DOHH2 (cell line): ENCODE measurements at regions not wholly inside any gene's neighbourhood (a gene's known extent, or its start where the extent isn't known, plus 50 kb on each side); places are given as distances from the start of the nearest gene placed in this dataset.

ENCODE experiments used
- H3F3A ChIP-seq: fragments of 200-600 bp; sonication (generic), shearing (Covaris generic); 2 replicates; pipeline ENCODE4 v1.6.0; 2016; ENCODE audit warnings: antibody characterized with exemption, mild to moderate bottlenecking; ENCODE audit not compliant: control insufficient read depth, insufficient read depth
- H3K27ac ChIP-seq: fragments of 200-600 bp; sonication (generic); 2 replicates; pipeline ENCODE4 v1.5.1; 2014; ENCODE audit warnings: low read depth, mild to moderate bottlenecking, low read length, moderate library complexity
- H3K27me3 ChIP-seq: fragments of 200-600 bp; sonication (generic); 2 replicates; pipeline ENCODE4 v1.6.1; 2014; ENCODE audit warnings: mild to moderate bottlenecking, low read length, mixed read lengths; ENCODE audit not compliant: control insufficient read depth
- H3K36me3 ChIP-seq: fragments of 200-600 bp; sonication (generic); 2 replicates; pipeline ENCODE4 v1.6.1; 2014; ENCODE audit warnings: mild to moderate bottlenecking, low read length, moderate library complexity, mixed read lengths; ENCODE audit not compliant: control insufficient read depth
- H3K4me1 ChIP-seq: fragments of 200-600 bp; sonication (generic); 2 replicates; pipeline ENCODE4 v1.6.1; 2014; ENCODE audit warnings: mild to moderate bottlenecking, low read length, mixed read lengths; ENCODE audit not compliant: control insufficient read depth
- H3K4me2 ChIP-seq: fragments of 200-600 bp; sonication (generic); 2 replicates; pipeline ENCODE4 v1.6.0; 2014; ENCODE audit warnings: mild to moderate bottlenecking, low read length, moderate library complexity
- H3K4me3 ChIP-seq: fragments of 200-600 bp; sonication (generic); 2 replicates; pipeline ENCODE4 v1.5.1; 2014; ENCODE audit warnings: mild to moderate bottlenecking, low read length, mixed read lengths
- H3K79me2 ChIP-seq: fragments of 200-600 bp; sonication (generic); 2 replicates; pipeline ENCODE4 v1.6.1; 2014; ENCODE audit warnings: mild to moderate bottlenecking, low read length, mixed read lengths; ENCODE audit not compliant: control insufficient read depth
- H3K9me2 ChIP-seq: fragments of 200-600 bp; sonication (generic); replicated peaks from 2 replicates; pipeline ENCODE4 v1.6.1; 2014; ENCODE audit warnings: mild to moderate bottlenecking, low read length, mixed read lengths; ENCODE audit not compliant: control insufficient read depth
- H3K9me3 ChIP-seq: fragments of 200-600 bp; sonication (generic); 2 replicates; pipeline ENCODE4 v1.6.1; 2014; ENCODE audit warnings: antibody characterized with exemption, low read length, mixed read lengths; ENCODE audit not compliant: control insufficient read depth, insufficient read depth
- H4K20me1 ChIP-seq: fragments of 200-600 bp; sonication (generic); 2 replicates; pipeline ENCODE4 v1.6.0; 2014; ENCODE audit warnings: low read depth, mild to moderate bottlenecking, antibody characterized with exemption, low read length, moderate library complexity; ENCODE audit not compliant: control insufficient read depth, insufficient read depth
- EZH2phosphoT487 ChIP-seq: fragments of 200-600 bp; sonication (generic); IDR thresholded peaks from 2 replicates; pipeline ENCODE4 v1.6.1; 2017; ENCODE audit warnings: borderline replicate concordance, mild to moderate bottlenecking, antibody characterized with exemption, low read length, moderate library complexity, mixed read lengths
- TF ChIP-seq, protein P1 (sequence below): fragments of 200-600 bp; sonication (generic); IDR thresholded peaks from one replicate; pipeline ENCODE4 v1.5.1; 2014; ENCODE audit warnings: antibody characterized with exemption, mild to moderate bottlenecking, low read depth, low read length; ENCODE audit not compliant: poor library complexity, severe bottlenecking

DNA sequence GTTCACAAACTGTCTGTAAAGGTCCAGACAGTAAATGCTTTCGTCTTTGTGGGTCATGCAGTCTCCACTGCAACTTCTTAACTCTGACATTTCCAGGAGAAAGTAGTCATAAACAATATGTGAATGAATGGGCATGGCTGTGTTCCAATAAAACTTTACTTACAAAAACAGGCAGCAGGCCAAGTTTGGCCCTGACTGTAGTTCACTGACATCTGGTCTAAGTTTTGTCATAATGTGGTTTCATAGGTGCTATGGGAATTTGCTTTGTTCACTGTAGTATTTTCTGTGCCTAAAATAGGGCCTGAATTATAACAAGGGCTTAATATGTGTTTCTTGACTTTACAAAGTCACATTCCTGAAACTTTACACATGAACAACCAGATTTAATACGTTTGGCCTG, 186.0 kb upstream of the KBTBD8 start:
- Histone ChIP-seq H3K9me2 (no peaks in the 10 kb centered on the region), H3K27me3 (peaks cover 3% of the 10 kb centered on the region; the same call in 1 of the 2 replicates), H4K20me1 (no peaks in the 10 kb centered on the region), H3K4me1 (no peaks in the 10 kb centered on the region), H3K27ac (no peak overlapping the region), H3K79me2 (no peaks in the 10 kb centered on the region), H3F3A (no peaks in the 10 kb centered on the region), H3K4me2 (no peak overlapping the region), H3K4me3 (no peak overlapping the region), H3K36me3 (no peaks in the 10 kb centered on the region), H3K9me3 (no peaks in the 10 kb centered on the region)
- TF ChIP-seq EZH2phosphoT487, result no peak
- TF ChIP-seq, protein P1, sequence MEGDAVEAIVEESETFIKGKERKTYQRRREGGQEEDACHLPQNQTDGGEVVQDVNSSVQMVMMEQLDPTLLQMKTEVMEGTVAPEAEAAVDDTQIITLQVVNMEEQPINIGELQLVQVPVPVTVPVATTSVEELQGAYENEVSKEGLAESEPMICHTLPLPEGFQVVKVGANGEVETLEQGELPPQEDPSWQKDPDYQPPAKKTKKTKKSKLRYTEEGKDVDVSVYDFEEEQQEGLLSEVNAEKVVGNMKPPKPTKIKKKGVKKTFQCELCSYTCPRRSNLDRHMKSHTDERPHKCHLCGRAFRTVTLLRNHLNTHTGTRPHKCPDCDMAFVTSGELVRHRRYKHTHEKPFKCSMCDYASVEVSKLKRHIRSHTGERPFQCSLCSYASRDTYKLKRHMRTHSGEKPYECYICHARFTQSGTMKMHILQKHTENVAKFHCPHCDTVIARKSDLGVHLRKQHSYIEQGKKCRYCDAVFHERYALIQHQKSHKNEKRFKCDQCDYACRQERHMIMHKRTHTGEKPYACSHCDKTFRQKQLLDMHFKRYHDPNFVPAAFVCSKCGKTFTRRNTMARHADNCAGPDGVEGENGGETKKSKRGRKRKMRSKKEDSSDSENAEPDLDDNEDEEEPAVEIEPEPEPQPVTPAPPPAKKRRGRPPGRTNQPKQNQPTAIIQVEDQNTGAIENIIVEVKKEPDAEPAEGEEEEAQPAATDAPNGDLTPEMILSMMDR, result no peak

DNA sequence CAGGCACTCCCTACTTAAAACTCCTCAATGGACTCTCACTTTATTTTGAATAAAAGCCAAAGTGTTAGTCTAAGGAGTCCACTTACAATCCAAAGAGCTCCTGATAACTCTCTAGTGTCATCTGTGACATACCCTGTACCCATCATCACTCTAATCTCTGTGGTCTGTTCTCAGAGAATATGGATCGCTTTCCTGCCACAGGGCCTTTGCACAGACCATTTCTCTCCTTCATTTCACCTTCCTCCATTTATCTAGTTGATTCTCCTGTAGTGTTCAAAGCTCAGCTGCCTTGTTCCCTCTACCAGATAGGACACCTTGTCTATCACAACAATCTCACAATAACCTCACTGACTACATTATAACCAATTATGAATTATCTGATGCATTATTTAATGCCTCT, 185.4 kb upstream of the KBTBD8 start:
- Histone ChIP-seq H3K79me2 (no peaks in the 10 kb centered on the region), H3F3A (no peaks in the 10 kb centered on the region), H4K20me1 (no peaks in the 10 kb centered on the region), H3K27me3 (peaks cover 3% of the 10 kb centered on the region; the same call in 1 of the 2 replicates), H3K9me3 (no peaks in the 10 kb centered on the region), H3K4me3 (no peak overlapping the region), H3K4me2 (no peak overlapping the region), H3K36me3 (no peaks in the 10 kb centered on the region), H3K9me2 (no peaks in the 10 kb centered on the region), H3K27ac (no peak overlapping the region), H3K4me1 (no peaks in the 10 kb centered on the region)
- TF ChIP-seq EZH2phosphoT487, result no peak
- TF ChIP-seq, protein P1, result no peak

DNA sequence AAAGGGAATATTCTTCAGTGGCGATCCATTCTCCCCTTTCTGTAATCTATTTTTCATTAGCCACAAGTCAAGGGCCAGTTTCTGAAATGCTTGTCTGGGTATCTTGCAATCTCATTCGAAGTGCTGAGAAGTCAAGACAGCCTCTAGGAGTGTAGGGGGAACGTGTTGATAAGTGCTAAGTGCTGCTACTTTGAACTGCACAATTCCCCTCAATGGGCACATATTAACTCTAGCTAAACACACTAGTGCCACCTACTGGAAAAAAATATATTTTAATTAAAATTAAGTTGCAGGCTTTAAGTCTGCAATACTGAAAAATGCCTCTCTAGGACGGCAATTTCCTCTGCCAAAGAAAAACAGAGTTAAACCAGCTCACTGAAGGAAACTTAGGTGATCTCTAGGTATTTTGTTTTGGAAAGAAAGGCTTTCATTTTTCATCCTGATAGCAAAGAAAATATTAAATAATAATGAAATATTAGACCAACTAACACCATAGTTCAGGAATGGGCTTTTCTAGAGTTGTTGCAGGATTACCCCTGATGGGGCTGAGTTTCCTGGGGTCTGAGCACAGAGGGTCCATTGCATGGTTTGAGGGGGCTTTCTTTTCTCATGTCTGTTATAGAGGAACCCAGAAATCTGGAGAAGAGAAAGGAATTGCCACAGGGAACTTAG, 181.9 kb upstream of the KBTBD8 start:
- Histone ChIP-seq H3K27ac (no peak overlapping the region), H3K36me3 (no peaks in the 10 kb centered on the region), H4K20me1 (no peaks in the 10 kb centered on the region), H3K9me2 (no peaks in the 10 kb centered on the region), H3K9me3 (no peaks in the 10 kb centered on the region), H3F3A (no peaks in the 10 kb centered on the region), H3K4me3 (no peak overlapping the region), H3K27me3 (peaks cover 24% of the 10 kb centered on the region), H3K79me2 (no peaks in the 10 kb centered on the region), H3K4me2 (no peak overlapping the region), H3K4me1 (no peaks in the 10 kb centered on the region)
- TF ChIP-seq EZH2phosphoT487, result no peak
- TF ChIP-seq, protein P1, result peak; percentile 28
